ENCODE measurements at regions not wholly inside any gene's neighbourhood (a gene's known extent, or its start where the extent isn't known, plus 50 kb on each side); places are given as distances from the start of the nearest gene placed in this dataset.

DNA sequence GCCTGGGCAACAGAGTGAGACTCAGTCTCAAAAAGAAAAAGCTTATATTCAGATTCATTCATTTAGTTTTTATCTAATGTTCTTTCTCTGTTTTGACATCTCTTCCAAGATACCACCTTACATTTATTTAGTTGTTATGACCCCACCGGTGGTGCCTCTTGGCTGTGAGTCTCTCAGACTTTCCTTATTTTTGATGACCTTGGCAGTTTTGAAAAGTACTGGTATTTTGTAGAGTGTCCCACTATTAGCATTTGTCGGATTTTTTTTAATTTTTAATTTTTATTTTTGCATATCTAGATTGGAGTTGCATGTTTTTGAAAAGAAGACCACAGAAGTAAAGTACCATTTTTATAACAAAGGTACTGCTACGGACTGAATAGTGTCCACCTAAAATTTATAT, 351.7 kb upstream of the KYNU start:
- H4K91ac ChIP-seq (ENCODE audit: insufficient read length, low read depth, low read length): no peak overlapping the region
- no peak overlapping the region for H2BK5ac ChIP-seq (ENCODE audit: insufficient read length, low read length)
- no peak overlapping the region for H3K4ac ChIP-seq (ENCODE audit: low read depth, low read length)
- H3K9me3 ChIP-seq (ENCODE audit: control insufficient read depth, low read depth, low read length): no peaks in the 10 kb centered on the region
- TF ChIP-seq, protein P1, sequence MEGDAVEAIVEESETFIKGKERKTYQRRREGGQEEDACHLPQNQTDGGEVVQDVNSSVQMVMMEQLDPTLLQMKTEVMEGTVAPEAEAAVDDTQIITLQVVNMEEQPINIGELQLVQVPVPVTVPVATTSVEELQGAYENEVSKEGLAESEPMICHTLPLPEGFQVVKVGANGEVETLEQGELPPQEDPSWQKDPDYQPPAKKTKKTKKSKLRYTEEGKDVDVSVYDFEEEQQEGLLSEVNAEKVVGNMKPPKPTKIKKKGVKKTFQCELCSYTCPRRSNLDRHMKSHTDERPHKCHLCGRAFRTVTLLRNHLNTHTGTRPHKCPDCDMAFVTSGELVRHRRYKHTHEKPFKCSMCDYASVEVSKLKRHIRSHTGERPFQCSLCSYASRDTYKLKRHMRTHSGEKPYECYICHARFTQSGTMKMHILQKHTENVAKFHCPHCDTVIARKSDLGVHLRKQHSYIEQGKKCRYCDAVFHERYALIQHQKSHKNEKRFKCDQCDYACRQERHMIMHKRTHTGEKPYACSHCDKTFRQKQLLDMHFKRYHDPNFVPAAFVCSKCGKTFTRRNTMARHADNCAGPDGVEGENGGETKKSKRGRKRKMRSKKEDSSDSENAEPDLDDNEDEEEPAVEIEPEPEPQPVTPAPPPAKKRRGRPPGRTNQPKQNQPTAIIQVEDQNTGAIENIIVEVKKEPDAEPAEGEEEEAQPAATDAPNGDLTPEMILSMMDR (conservative IDR thresholded peaks at IDR 0.05): no peak
- no peaks in the 10 kb centered on the region for H4K20me1 ChIP-seq (ENCODE audit: control insufficient read depth, insufficient read depth, insufficient read length)
- Mint-ChIP-seq H3K27ac (no peak overlapping the region), H3K9me3 (no peaks in the 10 kb centered on the region), H3K4me1 (no peaks in the 10 kb centered on the region), H3K27me3 (ENCODE audit: low read depth) (no peaks in the 10 kb centered on the region), H3K36me3 (ENCODE audit: insufficient read depth in 1 of 3, low read depth in 3 of 3) (no peaks in the 10 kb centered on the region), H3K4me3 (no peak overlapping the region)
- no peak overlapping the region for H3K14ac ChIP-seq (ENCODE audit: insufficient read depth, low read length)
- H2BK20ac ChIP-seq (ENCODE audit: low read depth, low read length, poor library complexity, severe bottlenecking): no peak overlapping the region
- H3K56ac ChIP-seq (ENCODE audit: insufficient read length, low read depth, low read length): no peak overlapping the region
- no peaks in the 10 kb centered on the region for H3K79me2 ChIP-seq (ENCODE audit: insufficient read depth, low read length)
- H3K4me1 ChIP-seq (ENCODE audit: insufficient read depth, low read length): no peaks in the 10 kb centered on the region
- no peak overlapping the region for H3K23ac ChIP-seq (ENCODE audit: insufficient read length, low read depth, low read length)
- H2BK120ac ChIP-seq (ENCODE audit: low read depth, low read length, poor library complexity, severe bottlenecking): no peak overlapping the region
- no peak overlapping the region for H3K4me2 ChIP-seq (ENCODE audit: insufficient read depth, insufficient read length, low read length)
- H4K5ac ChIP-seq (ENCODE audit: insufficient read length, low read depth, low read length): no peak overlapping the region
- H3K23me2 ChIP-seq (ENCODE audit: insufficient read length, low read depth, low read length, poor library complexity, severe bottlenecking): no peaks in the 10 kb centered on the region
- H4K8ac ChIP-seq (replicated peaks; ENCODE audit: insufficient read length, low read depth, low read length): no peak overlapping the region
- no peak overlapping the region for H3T11ph ChIP-seq (ENCODE audit: low read length)
- H3K27me3 ChIP-seq (ENCODE audit: insufficient read depth, low read length): no peaks in the 10 kb centered on the region
- no peak overlapping the region for H3K27ac ChIP-seq (ENCODE audit: insufficient read length, low read depth, low read length)
- no peak overlapping the region for H3K9ac ChIP-seq (ENCODE audit: extremely low read depth, insufficient read length, low read length)
- DNase-seq: no peak
- no CpG with 5 or more reads among the region's 3 CpGs for WGBS (ENCODE audit: extremely low coverage, insufficient read length, low lambda C conversion rate)
- H2BK12ac ChIP-seq (ENCODE audit: insufficient read length, low read depth, low read length): no peak overlapping the region
- no peak overlapping the region for H3K18ac ChIP-seq (ENCODE audit: insufficient read length, low read depth, low read length)
- no peaks in the 10 kb centered on the region for H3K79me1 ChIP-seq (ENCODE audit: insufficient read depth, low read depth, low read length, poor library complexity, severe bottlenecking)
- H2AK5ac ChIP-seq (ENCODE audit: insufficient read length, low read length): no peak overlapping the region
- no peak overlapping the region for H2BK15ac ChIP-seq (ENCODE audit: low read depth, low read length)
- H2AFZ ChIP-seq (ENCODE audit: low read length): no peak overlapping the region

Measured in H9 (cell line).